ENCODE measurements at regions not wholly inside any gene's neighbourhood (a gene's known extent, or its start where the extent isn't known, plus 50 kb on each side); places are given as distances from the start of the nearest gene placed in this dataset.

GRCh38 chr2:216774620-216775019 lies 79.3 kb upstream of the IGFBP5 start:
- TF ChIP-seq CTCF (IDR thresholded peaks at IDR 0.05; ENCODE audit: extremely low read depth in 1 of 2, insufficient read depth in 1 of 2, low read depth in 1 of 2, low read length in 2 of 2) (no peak), GATA2 (IDR thresholded peaks at IDR 0.05; ENCODE audit: insufficient read depth, insufficient read length, low read depth, low read length) (no peak), POLR2A (IDR thresholded peaks at IDR 0.05; ENCODE audit: low read depth, low read length) (no peak)
